ENCODE measurements at regions not wholly inside any gene's neighbourhood (a gene's known extent, or its start where the extent isn't known, plus 50 kb on each side); places are given as distances from the start of the nearest gene placed in this dataset.

DNA sequence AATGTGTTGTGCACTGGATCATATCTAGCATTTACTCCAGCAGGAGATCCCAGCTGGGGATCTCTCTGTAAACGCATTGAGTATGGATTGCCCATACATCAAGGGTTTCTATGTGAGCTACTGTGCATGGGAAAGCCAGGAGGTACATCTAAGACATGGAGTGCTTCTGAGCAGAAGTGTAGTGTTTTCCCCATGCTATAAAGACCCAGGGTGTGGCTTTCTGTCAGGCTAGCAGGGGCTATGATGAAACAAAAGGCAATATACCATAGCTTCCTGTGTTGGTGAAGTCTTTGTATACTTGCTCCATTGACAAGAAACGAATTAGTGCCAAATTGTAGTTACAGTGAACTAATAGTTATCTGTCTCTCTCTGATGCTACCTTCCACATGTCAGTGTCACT lies 329.3 kb upstream of the TLE4 start:
- no peaks in the 10 kb centered on the region for H3K4me1 ChIP-seq (ENCODE audit: low read length)
- H3K9me3 ChIP-seq (replicated peaks; ENCODE audit: insufficient read depth, low read length): no peaks in the 10 kb centered on the region
- H3K4me3 ChIP-seq (ENCODE audit: low read length): no peak overlapping the region
- no peak overlapping the region for H3K4me2 ChIP-seq (ENCODE audit: low read depth, low read length)
- H3K79me2 ChIP-seq (ENCODE audit: low read length): no peaks in the 10 kb centered on the region
- TF ChIP-seq CTCF (IDR thresholded peaks at IDR 0.05; ENCODE audit: low read length) (no peak), EZH2phosphoT487 (IDR thresholded peaks at IDR 0.05; ENCODE audit: low read length) (no peak), EZH2 (optimal IDR thresholded peaks at IDR 0.05; ENCODE audit: low read depth, low read length) (no peak)
- no peak overlapping the region for H3K27ac ChIP-seq (ENCODE audit: low read length)
- H3K9ac ChIP-seq (ENCODE audit: low read length): no peak overlapping the region
- no peaks in the 10 kb centered on the region for H3K27me3 ChIP-seq (replicated peaks; ENCODE audit: insufficient read depth, low read length)
- H2AFZ ChIP-seq (ENCODE audit: low read length): no peak overlapping the region
- no peaks in the 10 kb centered on the region for H3F3A ChIP-seq (ENCODE audit: insufficient read depth, low read length)
- H3K9me2 ChIP-seq (replicated peaks; ENCODE audit: insufficient read depth, low read length): no peaks in the 10 kb centered on the region
- no peaks in the 10 kb centered on the region for H4K20me1 ChIP-seq (ENCODE audit: insufficient read depth, low read length)
- DNase-seq: no peak
- no peaks in the 10 kb centered on the region for H3K36me3 ChIP-seq (replicated peaks; ENCODE audit: insufficient read depth, low read length)

DNA sequence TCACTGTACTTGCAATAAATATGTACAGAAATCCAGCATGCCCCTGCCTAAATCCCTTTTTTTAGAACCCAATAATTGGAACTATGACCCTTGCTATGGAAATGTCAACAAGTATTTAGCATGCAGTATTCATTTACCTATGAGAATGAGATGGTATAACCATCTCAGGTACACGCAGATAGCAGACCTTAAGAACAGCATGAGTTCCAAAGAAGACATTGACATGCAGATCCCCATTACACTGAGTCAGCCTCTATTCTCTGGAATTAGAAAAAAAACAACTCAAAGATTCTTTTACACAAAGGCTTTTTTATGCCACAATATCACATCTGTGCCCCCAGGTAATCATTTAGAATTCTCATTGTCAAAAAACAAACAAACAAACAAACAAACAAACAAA lies 325.6 kb upstream of the TLE4 start:
- Histone ChIP-seq H3K27ac (ENCODE audit: low read length) (no peak overlapping the region), H3K4me3 (ENCODE audit: low read length) (no peak overlapping the region), H3F3A (ENCODE audit: insufficient read depth, low read length) (no peaks in the 10 kb centered on the region), H3K9me2 (replicated peaks; ENCODE audit: insufficient read depth, low read length) (no peaks in the 10 kb centered on the region), H3K36me3 (replicated peaks; ENCODE audit: insufficient read depth, low read length) (no peaks in the 10 kb centered on the region), H3K79me2 (ENCODE audit: low read length) (no peaks in the 10 kb centered on the region), H3K9ac (ENCODE audit: low read length) (no peak overlapping the region), H4K20me1 (ENCODE audit: insufficient read depth, low read length) (no peaks in the 10 kb centered on the region), H3K9me3 (replicated peaks; ENCODE audit: insufficient read depth, low read length) (no peaks in the 10 kb centered on the region), H3K4me1 (ENCODE audit: low read length) (no peaks in the 10 kb centered on the region), H2AFZ (ENCODE audit: low read length) (no peak overlapping the region), H3K4me2 (ENCODE audit: low read depth, low read length) (no peak overlapping the region), H3K27me3 (replicated peaks; ENCODE audit: insufficient read depth, low read length) (no peaks in the 10 kb centered on the region)
- TF ChIP-seq EZH2phosphoT487 (IDR thresholded peaks at IDR 0.05; ENCODE audit: low read length): no peak
- no peak for DNase-seq

- Histone ChIP-seq H3K4me1 (ENCODE audit: low read length) (no peaks in the 10 kb centered on the region), H2AFZ (ENCODE audit: low read length) (no peak overlapping the region), H3K4me3 (ENCODE audit: low read length) (no peak overlapping the region), H3K79me2 (ENCODE audit: low read length) (no peaks in the 10 kb centered on the region), H3K27ac (ENCODE audit: low read length) (no peak overlapping the region), H3F3A (ENCODE audit: insufficient read depth, low read length) (no peaks in the 10 kb centered on the region), H3K9me2 (replicated peaks; ENCODE audit: insufficient read depth, low read length) (no peaks in the 10 kb centered on the region), H3K9me3 (replicated peaks; ENCODE audit: insufficient read depth, low read length) (no peaks in the 10 kb centered on the region), H4K20me1 (ENCODE audit: insufficient read depth, low read length) (no peaks in the 10 kb centered on the region), H3K27me3 (replicated peaks; ENCODE audit: insufficient read depth, low read length) (no peaks in the 10 kb centered on the region), H3K4me2 (ENCODE audit: low read depth, low read length) (no peak overlapping the region), H3K9ac (ENCODE audit: low read length) (no peak overlapping the region), H3K36me3 (replicated peaks; ENCODE audit: insufficient read depth, low read length) (no peaks in the 10 kb centered on the region)
- no peak for DNase-seq
- no peak for TF ChIP-seq CTCF (IDR thresholded peaks at IDR 0.05; ENCODE audit: low read length)
Measured at GRCh38 chr9:79247021-79247420, 324.7 kb upstream of the TLE4 start.

- H3K9me3 ChIP-seq (replicated peaks; ENCODE audit: insufficient read depth, low read length): no peaks in the 10 kb centered on the region
- no peak overlapping the region for H2AFZ ChIP-seq (ENCODE audit: low read length)
- H3K27ac ChIP-seq (ENCODE audit: low read length): no peak overlapping the region
- H3K4me3 ChIP-seq (ENCODE audit: low read length): no peak overlapping the region
- H3K4me1 ChIP-seq (ENCODE audit: low read length): no peaks in the 10 kb centered on the region
- no peaks in the 10 kb centered on the region for H3K9me2 ChIP-seq (replicated peaks; ENCODE audit: insufficient read depth, low read length)
- no peak overlapping the region for H3K4me2 ChIP-seq (ENCODE audit: low read depth, low read length)
- H3K9ac ChIP-seq (ENCODE audit: low read length): no peak overlapping the region
- no peaks in the 10 kb centered on the region for H3K79me2 ChIP-seq (ENCODE audit: low read length)
- H3K36me3 ChIP-seq (replicated peaks; ENCODE audit: insufficient read depth, low read length): no peaks in the 10 kb centered on the region
- no peaks in the 10 kb centered on the region for H3K27me3 ChIP-seq (replicated peaks; ENCODE audit: insufficient read depth, low read length)
- TF ChIP-seq CTCF (IDR thresholded peaks at IDR 0.05; ENCODE audit: low read length): no peak
- no peak for TF ChIP-seq EZH2phosphoT487 (IDR thresholded peaks at IDR 0.05; ENCODE audit: low read length)
- no peak for TF ChIP-seq EZH2 (optimal IDR thresholded peaks at IDR 0.05; ENCODE audit: low read depth, low read length)
- H3F3A ChIP-seq (ENCODE audit: insufficient read depth, low read length): no peaks in the 10 kb centered on the region
- H4K20me1 ChIP-seq (ENCODE audit: insufficient read depth, low read length): no peaks in the 10 kb centered on the region
- no peak for DNase-seq
Measured at GRCh38 chr9:79250806-79251205, 321.0 kb upstream of the TLE4 start.
